ENCODE measurements at regions not wholly inside any gene's neighbourhood (a gene's known extent, or its start where the extent isn't known, plus 50 kb on each side); places are given as distances from the start of the nearest gene placed in this dataset.

DNA sequence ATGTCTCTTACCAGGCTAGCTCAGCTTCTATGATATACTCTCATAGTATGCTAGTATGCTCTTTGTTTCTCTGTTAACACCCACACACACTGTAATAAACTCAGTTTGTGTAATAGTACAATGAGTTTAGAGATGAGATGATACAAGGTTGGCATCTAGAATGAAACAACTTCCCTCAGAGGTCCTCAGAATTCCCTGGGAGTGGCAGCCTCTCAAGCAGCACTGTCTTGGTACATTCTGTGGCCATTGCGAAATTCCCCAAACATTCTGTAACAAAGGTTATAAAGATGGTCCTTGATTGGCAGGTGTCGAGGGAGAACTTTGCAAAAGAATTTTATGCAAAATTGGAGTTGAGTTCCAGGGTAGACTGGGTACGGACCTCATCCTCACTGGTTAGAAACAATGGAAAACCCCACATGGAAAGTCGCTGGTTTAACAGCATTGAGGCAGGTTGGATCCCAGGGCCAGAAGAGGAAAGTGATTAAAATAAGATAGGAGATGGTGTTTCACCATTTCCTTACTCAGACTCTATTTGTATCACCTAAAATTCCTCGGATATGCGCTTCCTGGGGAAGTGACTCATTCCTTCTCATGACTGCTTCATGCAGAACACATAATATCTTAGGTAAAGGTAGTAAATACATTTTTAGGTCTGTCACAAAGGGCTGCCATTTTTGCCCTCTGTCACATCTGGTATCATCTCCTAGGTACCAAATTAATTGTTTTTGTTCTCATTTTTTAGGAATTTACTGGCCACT lies 657.8 kb downstream of the SORCS1 start:
- no peak for DNase-seq (ENCODE audit: insufficient read length, low spot score)
- TF ChIP-seq, protein P1, sequence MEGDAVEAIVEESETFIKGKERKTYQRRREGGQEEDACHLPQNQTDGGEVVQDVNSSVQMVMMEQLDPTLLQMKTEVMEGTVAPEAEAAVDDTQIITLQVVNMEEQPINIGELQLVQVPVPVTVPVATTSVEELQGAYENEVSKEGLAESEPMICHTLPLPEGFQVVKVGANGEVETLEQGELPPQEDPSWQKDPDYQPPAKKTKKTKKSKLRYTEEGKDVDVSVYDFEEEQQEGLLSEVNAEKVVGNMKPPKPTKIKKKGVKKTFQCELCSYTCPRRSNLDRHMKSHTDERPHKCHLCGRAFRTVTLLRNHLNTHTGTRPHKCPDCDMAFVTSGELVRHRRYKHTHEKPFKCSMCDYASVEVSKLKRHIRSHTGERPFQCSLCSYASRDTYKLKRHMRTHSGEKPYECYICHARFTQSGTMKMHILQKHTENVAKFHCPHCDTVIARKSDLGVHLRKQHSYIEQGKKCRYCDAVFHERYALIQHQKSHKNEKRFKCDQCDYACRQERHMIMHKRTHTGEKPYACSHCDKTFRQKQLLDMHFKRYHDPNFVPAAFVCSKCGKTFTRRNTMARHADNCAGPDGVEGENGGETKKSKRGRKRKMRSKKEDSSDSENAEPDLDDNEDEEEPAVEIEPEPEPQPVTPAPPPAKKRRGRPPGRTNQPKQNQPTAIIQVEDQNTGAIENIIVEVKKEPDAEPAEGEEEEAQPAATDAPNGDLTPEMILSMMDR (IDR thresholded peaks at IDR 0.05; ENCODE audit: insufficient read depth, missing control alignments), result no peak
- FAIRE-seq, result no peak

DNA sequence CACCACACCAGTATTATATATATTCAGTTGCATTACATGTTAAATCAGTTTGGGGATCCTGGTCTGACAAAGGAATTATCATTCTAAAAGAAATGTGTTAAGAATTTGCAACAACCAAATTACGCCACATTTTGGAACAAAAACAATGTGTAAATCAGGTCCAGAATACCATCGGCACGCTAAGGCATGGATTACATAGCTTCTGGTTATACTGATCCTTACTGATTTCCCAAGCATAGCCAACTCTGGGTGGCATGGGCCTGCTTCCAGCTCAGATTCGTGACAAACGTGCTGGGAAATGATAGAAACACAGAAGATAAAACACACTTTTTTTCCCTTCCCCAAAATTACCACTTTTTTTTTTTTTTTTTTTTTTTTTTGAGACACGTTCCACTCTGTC lies 660.0 kb downstream of the SORCS1 start:
- DNase-seq (ENCODE audit: insufficient read length, low spot score) (no peak), FAIRE-seq (no peak)
- TF ChIP-seq, protein P1 (IDR thresholded peaks at IDR 0.05; ENCODE audit: insufficient read depth, missing control alignments), result no peak

DNA sequence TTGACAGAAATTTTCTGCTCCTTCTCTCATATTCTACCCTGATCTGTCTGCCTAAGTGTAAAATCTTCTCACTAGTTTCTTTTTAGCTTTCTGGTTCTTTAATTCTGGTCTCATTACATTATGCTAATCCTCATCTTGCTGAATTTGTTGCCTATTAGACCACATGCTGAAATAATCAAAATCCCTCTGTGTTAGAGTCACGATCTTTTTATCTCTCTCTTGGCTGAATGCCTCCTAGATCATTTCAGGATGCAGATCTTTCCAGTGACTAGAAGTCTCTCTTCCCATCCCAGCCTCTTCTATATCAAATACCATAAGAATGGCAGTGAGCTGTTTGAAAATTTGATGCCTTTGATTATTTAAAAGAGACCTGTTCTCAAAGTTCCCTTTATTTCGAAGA lies 661.9 kb downstream of the SORCS1 start:
- TF ChIP-seq, protein P1 (IDR thresholded peaks at IDR 0.05; ENCODE audit: insufficient read depth, missing control alignments), result no peak
- no peak for DNase-seq (ENCODE audit: insufficient read length, low spot score)
- FAIRE-seq, result no peak

DNA sequence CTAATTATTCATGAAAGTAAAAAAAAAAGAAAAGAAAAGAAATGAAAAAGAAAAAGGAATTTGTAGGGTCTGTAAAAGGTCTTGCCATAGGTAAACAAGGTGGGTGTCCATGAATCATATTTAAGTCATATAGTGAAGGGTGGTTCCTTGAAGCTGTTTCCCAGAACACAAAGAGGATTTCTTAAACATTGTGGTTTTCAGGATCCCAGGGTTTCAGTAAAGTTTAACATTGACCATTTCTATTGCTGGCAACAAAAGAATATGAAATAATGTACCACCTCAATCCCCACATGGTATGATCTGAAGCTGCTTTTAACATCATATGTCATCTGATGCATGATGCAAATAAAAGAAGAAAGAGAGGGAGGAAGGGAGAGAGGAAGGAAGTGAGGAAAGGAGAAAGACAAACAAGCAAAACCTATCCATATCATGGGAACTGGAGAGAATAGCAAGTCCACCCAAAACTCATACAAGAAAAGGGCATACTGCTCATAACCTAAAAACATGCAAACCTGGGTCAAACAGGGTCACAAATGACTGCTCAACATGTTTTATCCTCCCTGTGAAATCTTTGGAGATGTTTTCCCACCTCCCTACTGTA lies 663.5 kb downstream of the SORCS1 start:
- TF ChIP-seq, protein P1 (IDR thresholded peaks at IDR 0.05; ENCODE audit: insufficient read depth, missing control alignments), result no peak
- FAIRE-seq, result no peak

DNA sequence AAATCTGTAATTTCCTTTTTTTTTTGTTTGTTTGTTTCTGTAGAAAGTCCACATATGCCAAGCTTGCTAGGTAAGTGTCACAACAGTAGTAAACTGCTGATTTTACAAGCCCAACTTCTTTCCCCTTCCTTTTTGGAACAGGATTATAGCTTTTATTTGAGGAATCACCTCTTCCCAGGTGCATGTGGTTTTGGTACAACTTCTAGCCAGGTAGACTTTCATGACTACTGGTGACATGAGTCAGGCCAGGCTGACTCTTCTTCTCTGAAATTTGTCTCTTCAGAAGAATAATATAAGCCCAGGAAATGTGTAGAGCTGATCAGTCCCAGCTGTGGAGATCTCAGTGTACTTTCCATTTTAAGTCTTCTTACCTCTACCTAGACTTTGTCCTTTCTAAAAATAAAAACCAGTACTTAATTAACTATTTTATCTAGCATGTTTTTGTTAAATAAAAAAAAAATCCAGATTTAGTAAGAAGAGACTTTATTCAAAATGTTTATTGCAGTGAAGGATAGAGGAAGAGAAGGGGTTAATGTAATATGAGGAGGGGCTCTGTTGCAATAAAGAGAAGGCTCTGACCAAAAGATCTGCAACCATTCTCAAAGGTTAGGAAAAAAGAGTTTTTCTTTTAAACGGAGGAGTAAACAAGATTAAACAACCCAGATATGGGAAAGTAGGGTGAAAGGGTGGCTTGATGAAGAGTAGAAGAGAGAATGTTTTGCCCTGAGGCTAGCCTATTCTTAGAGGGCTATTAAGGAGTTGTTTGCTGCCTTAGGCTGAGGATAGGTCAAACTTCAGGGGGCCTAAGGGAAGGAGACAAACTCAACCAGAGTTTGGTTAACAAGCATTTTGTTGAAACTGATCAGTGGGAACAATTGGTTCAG lies 664.2 kb downstream of the SORCS1 start:
- FAIRE-seq, result no peak
- TF ChIP-seq, protein P1 (IDR thresholded peaks at IDR 0.05; ENCODE audit: insufficient read depth, missing control alignments), result no peak
- no peak for DNase-seq (ENCODE audit: insufficient read length, low spot score)

More for the DNA sequence above, 663.5 kb downstream of the SORCS1 start:
- DNase-seq (ENCODE audit: insufficient read length, low spot score), result no peak

DNA sequence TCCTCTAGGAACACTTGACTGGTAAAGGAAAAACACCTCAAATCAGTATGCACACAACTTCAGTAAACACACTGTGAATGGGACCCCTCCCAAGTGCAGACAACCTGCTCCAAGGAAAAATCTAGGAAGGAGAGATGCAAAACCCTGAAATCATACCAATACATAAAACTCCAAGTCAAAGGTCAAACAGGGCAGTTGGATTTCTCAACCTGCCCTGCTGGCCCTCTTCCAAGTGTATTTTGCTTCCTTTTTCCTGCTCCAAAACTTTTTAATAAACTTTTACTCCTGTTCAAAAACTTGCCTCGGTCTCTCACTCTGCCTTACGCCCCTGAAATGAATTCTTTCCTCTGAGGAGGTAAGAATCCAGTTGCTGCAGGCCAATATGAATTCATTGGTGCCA lies 665.1 kb downstream of the SORCS1 start:
- no peak for DNase-seq (ENCODE audit: insufficient read length, low spot score)
- TF ChIP-seq, protein P1 (IDR thresholded peaks at IDR 0.05; ENCODE audit: insufficient read depth, missing control alignments), result no peak
- no peak for FAIRE-seq
